ENCODE measurements at regions not wholly inside any gene's neighbourhood (a gene's known extent, or its start where the extent isn't known, plus 50 kb on each side); places are given as distances from the start of the nearest gene placed in this dataset.

DNA sequence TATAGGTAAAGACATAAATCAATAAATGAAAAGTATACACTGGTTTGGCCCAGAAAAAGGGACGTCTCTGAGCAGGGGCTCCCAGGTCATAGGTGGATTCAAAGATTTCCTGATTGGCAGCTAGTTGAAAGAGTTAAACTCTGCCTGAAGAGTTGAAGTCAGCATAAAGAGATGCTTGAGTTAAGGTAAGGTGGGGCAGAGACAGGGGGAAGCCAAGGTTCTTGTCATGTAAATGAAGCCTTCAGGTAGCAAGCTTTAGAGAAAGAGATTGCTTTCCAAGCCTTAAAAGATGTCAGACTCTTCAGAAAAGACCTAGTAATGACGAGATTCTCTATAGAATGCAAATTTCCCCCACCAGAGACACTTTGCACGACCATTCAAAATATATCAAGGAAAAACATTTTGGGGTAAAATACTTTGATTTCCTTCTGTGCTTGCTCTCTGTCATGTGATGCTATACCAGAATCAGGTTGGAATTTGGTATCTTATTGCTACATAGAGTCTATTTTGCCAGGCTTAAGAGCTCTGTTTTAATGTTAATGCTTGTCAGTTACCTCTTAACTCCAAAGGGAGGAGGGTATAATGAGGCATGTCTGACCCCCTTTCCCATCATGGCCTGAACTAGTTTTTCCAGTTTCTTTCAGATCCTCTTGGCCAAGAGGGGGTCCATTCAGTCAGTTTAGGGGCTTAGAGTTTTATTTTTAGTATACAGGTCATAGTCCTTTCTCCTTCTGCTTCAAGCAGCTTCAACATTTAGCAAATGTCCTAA is 429.6 kb downstream of the ADRA2A start:
- DNase-seq (ENCODE audit: low read depth in 2 of 2): no peak

DNA sequence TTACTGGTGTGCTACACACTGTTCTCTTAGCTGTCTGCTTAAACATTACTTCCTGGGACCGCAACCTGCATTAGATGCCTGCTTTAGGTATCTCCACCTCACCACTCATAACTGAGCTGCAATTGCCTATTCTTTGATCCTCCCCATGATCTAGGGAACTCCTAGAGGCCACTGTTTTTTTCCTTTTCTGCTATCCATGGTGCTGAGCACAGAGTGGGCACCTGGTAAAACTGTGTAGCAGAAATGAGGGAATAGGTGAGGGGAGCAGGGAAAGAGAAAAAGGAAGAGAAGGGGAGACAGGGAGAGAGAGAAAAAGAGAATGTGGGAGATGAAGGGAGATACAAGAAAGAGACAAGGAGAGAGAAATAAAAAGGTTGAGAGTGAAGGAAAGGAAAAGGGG is 434.9 kb downstream of the ADRA2A start:
- no peak for DNase-seq (ENCODE audit: low read depth in 2 of 2)

DNA sequence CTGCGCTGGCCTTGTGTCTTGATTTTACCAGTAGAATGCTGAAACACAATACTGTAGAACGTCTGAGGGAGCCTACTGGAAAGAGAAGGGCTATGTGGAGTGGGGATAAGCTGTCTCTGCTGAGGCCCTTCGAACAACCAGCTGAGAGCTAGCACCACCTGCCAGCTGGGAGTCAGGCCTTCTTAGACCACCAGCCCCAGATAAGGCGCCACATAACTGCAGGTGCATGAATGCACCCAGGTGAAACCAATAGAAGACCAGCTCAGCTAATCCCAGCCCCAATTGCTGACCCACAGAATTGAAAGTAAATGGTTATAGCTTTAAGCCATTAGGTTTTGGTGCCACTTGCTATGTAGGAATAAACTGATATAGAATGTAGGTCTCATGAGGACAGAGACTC is 438.4 kb downstream of the ADRA2A start:
- DNase-seq (ENCODE audit: low read depth in 2 of 2): no peak

DNA sequence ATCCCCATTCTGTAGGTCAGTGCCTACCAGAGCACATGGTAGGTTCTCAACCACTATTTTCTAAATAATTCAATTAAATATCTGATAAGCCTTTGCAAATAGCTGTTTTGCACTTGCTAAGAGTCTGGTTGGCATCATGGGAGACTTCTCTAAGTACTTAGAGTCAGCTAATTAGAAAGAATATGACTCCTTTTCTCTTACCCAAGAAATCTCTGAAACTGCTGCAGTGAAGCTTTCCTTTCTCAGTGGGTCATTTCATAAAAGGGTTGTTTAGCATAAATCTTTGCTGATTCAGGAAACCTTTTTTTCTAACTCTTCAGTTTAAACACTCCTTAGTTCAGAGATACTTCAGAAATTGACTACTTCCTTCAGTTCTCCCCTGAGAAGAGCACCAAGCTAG is 438.9 kb downstream of the ADRA2A start:
- no peak for DNase-seq (ENCODE audit: low read depth in 2 of 2)

DNA sequence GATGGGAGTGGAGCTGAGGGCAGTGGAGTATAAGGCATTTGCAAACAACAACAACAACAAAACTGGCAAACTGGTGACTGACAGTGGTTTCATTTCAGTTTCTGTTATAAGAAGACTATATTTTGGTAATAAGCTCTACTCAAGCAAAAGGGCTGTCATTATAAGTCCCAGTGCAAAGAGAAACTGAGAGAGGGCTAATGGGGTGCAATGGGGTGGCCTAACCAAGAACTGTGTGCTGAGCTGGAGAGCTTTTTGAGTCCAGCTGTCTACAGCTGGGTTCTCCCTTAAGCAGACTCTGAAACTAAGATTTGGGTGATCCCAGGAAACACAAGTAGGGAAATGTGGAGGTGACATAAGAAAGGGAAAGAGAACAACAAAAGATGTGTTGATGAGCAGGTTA is 439.3 kb downstream of the ADRA2A start:
- no peak for DNase-seq (ENCODE audit: low read depth in 2 of 2)

DNA sequence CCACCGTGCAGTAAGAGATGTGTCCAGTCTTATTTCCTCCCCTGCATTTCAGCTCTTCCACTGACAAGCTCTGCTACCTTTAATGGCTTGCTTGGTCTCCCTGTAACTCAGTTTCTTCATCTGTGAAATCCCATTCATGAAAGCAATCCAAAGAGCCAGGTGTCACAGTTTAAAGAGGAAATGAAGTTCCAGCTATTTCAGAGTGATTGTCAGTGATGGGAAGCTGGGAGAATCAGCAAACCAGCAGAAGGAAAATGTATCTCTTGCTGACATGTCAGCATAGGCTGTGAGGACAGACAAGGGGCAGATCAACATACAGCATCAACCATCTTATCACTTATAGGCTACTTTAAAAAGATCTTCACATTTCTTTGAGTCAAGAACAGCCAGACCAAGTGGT is 445.3 kb downstream of the ADRA2A start:
- no peak for DNase-seq (ENCODE audit: low read depth in 2 of 2)

DNA sequence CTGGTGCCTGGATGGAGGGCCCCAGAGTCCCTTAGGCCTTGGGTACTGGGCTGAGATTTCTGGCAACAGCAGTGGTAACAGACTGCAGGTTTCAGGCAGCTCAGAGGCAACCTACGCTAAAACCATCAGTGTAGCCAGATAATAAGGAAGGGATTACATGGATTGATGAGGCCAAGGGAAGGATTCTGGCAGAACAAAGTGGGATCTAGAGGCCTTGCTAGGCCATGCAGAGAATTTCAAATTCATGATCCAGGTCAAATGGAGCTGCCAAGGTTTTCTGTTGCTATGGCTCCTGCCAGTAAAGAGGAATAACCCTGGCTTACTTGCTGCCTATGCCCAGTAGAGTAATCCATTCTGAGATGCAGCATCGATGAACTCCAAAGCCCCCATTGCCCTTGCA is 445.7 kb downstream of the ADRA2A start:
- no peak for DNase-seq (ENCODE audit: low read depth in 2 of 2)

DNA sequence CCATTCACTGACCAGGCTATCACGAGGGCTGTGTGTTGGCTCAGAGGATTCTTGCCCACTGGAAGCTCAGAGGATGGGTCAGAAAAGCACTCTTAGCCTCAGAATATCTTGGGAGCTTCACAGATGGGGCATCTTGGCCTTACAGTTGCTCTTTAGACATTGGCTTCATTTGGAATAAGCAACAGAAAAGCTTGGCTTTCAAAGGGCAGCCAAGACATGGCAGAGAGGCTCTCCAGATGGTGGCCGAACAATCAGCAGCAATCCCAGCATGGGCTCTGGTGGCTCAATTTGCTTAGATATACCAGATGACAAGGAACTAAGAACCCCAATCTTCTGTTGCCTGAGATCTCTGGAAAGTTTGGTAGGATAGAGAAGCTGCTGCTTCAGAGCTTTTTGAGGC is 446.2 kb downstream of the ADRA2A start:
- no peak for DNase-seq (ENCODE audit: low read depth in 2 of 2)

DNA sequence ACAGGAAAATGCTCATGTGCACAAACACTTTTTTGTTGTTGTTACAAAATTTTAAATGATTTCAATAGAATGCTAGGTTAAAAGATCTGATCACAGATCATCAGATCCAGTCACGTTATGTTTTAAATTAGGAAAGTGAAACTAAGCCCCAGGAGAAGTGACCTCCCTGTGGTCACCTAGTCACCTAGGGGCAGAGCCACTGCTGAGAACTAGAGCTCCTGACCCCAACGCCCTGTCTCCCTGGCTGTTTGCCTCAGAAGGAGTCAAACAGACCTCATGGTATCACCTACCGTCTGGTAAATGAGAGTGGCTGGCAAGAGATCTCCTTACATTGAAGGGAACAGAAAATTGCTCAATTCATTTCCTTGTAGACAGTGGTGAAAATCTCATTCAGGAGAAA is 447.3 kb downstream of the ADRA2A start:
- DNase-seq (ENCODE audit: low read depth in 2 of 2): no peak

DNA sequence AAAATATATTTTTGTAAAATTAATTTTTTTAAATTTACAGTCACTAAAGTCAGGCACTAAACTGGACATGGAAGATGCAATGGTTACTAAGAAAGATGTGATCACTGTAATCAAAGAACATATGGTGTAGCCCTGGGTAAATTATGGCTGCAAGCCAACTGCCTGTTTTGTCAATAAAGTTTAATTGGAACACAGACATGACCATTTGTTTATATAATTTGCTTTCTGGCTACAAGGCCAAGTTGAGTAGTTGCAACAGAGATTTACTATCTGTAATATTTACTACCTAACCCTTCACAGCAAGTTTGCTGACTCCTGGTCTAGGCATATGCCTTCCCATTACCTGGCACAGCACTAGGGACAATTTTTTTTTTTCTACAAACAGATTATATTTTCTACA is 448.9 kb downstream of the ADRA2A start:
- no peak for DNase-seq (ENCODE audit: low read depth in 2 of 2)

DNA sequence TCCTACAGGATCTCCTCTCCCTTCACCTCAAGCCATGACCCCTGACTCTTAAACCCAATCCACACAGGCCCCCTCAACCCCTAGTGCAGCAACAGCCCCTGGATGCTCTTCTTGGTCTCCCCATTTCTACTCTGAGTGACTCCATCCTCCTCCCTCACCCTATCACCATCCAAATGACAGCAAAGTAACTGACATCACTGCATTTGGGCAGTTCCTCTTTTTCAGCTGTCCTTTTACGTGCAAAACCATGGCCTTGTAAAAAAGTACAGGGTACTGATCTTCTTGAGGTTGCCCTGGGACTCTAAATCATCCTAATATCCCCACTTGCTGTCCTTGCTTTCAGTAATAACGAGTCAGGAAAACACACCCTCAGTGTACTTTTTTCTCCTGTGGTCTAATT is 454.9 kb downstream of the ADRA2A start:
- no peak for DNase-seq (ENCODE audit: low read depth in 2 of 2)

DNA sequence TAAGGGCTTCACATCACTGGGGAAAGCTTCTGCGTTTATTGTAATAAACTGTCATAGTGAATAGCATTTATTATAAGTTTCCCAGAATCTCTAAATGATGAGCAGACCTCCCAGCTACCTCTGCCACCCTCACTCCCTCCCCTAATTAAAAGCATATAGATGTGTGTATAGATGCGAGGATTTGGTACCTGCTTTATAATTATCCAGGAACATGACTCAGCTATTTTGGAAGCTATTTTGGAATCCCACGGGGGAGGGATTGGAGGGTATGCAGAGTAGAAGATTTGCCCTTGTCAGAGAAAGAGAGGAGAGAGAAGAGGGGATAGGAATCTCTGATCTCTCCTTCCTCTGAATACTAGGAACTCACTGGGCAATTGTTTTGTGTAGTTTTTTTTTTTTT is 455.3 kb downstream of the ADRA2A start:
- DNase-seq (ENCODE audit: low read depth in 2 of 2): no peak

DNA sequence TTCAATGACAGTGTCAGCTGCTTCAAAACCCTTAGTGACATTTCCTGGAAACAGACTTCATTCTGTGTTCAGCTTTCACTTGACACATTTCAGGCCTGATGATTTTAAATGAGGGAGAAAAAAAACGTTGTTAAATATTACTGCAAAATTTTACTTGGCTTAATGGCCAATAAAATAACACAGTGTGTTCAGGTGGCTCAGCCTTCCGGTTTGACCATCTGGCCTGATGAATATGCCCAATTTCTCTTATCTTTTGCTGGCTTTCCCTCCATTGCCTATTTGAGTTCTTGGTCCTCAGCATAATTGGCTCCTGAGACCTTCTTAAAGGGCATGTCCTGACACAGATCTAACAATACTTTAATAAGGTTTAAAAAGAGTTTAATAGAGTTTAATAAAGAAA is 462.4 kb downstream of the ADRA2A start:
- no peak for DNase-seq (ENCODE audit: low read depth in 2 of 2)

DNA sequence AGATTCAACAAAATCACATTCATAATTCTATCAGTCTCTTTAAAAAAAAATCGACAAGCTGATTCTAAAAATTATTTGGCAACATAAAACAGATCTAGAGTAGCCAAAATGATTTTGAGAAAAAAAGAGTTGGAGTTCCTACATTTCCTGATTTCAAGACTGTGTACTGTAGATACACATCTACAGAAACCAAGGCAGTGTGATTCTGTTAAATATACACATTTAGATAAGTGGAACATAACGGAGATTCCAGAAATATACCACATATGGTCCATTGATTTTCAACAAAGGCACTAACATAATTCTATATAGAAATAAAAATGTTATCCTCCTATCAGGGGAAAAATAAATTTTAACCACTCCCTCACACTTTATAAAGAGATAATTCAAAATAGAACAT is 467.0 kb downstream of the ADRA2A start:
- no peak for DNase-seq (ENCODE audit: low read depth in 2 of 2)

DNA sequence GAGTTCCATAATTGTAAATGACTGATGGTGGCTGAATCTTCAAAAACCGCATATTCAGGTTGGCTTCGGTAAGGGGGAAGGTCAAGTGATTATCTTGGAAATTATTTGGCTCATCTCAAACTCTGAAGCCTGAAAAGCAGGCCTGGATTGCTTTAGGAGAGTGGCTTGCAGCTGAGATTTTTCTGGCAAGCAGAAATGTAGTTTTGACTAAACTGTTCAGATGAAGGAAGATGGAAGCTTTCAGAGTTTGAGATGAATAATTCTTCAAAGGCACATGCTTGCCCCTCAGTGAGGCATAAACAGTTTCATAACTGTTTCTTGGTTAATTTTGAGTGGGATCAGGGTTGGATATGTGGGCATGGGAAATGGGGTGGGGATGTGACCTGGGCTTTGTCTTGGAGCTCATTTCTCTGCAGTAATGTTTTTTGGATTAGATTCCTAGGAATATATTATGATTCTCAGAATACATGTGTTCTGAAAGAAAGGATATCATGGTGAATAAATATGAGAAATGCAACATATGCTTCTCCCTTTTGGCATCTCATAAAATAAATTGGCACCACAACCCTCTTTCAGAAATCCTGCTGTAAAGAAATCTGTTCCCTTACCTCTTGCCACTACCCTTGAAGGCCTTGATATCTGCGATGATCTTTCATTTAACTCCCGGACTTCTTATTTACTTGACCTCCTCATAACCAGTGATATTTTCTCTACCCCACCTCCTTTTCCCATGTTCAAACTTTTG is 469.2 kb downstream of the ADRA2A start:
- DNase-seq (ENCODE audit: low read depth in 2 of 2): no peak

DNA sequence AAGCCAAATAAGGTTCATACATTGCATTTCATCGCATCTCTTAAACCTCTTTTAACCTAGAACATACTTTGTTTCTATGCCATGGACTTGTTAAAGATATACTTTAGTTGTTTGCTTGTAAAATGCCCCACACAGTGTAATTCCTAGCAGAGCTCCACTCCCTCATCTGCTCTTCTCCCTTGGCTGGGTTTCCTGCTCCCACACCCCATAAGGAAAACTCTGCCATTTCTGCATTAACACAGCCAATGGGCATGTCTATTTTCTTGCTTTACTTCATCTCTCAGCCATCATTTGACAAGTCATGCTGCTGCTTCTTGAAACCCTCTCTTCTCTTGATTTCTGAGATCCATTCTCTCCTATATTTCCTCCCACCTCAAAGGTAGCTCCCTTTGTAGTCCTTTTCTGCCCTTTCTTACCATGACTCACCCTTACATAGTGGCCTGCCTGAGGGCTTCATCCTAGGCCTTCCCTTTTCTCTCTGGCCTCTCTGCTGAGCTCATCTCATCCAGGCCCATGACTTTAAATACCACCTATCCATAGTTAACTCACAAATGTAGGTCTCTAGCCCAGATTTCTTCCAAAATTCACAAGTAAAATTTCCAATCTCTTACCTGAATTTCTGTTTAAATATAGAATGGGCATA is 471.4 kb downstream of the ADRA2A start:
- no peak for DNase-seq (ENCODE audit: low read depth in 2 of 2)

DNA sequence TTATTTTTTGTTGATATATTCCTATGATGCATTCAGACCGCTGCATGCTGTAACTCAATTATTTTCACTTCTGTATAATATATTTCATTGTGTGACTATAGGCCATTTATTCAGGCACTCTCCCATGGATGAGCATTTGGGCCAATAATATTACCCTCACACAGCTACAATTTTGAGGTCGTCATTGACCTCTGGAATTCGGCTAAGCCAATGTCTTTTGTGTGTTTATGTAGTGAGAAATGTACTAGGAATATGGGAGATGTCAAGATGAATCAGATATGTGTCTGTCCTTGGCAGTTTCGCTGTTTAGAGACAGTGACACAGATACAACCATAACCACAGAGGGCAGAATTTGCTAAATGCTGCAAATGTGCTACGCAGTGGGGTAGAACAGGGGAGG is 474.2 kb downstream of the ADRA2A start:
- DNase-seq (ENCODE audit: low read depth in 2 of 2): no peak

DNA sequence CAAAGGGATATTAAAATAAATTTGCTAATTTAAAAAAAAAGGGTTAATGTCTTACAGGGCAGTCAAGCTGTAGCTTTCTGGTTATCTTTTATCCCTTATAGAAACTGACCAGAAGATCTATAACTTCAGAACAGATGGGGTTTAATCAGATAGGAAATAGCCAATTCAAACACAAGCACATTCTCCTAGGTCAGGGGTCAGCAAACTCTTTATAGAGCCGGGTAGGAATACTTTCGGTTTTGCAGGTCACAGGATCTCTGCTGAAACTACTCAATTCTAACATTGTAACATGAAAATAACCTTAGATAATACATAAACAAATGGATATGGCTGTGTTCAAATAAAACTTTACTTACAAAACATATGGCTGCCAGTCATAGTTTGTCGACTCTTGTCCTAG is 479.8 kb downstream of the ADRA2A start:
- DNase-seq (ENCODE audit: low read depth in 2 of 2): no peak

DNA sequence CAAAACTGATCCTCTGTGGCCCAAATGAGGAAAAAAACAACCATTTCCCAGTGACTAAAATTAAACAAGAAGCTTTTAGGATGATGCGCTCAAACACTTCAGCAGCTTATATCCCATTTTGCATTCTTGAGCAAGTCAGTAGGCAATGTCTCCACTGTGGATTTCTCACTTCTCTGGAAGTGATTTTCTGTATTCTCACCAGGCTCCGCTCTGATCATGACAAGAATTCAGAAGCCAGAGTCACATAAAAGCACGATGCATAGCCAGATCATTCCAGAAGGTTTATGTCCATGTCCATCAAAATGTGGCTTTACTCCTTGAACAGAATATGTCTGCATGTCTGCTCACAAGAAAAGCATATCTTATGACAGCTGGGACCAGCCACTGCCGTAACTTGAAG is 481.4 kb downstream of the ADRA2A start:
- DNase-seq (ENCODE audit: low read depth in 2 of 2): no peak

DNA sequence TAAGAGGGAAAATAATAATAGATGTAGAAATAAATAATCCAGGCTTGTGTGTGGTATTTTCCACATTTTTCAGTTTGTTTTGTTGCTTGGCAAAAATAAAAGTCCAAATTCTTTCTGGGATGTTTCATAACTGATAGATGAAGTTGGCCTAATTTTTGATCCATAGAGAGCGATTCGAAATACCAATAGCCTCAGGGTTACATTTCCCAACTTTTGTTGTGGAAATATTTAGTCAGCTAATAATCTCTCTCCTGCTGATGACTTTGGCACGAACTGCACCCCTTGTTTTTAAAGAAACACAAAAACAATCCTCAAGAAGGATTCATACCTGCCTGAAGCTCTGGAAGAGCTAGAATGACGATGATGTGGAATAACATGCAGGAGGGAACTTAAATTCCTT is 483.2 kb downstream of the ADRA2A start:
- no peak for DNase-seq (ENCODE audit: low read depth in 2 of 2)

DNA sequence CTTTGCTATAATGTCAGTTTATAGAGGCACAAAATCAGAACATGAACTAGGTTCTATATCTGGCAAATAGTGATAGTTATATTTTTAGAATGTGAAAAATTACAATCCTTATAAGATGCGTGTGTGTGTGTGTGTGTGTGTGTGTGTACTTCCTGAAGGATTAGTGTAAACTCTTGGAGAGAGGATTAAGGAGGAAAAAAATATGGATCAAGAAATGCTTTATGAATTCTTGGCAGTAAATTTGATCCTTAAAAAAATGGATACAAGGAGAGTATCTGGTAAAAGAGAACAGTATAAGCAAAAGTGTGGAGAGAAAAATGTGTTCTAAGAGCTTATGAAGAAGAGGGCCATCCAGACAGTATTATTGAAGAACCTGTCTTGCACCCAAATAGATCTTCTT is 484.3 kb downstream of the ADRA2A start:
- DNase-seq (ENCODE audit: low read depth in 2 of 2): no peak

DNA sequence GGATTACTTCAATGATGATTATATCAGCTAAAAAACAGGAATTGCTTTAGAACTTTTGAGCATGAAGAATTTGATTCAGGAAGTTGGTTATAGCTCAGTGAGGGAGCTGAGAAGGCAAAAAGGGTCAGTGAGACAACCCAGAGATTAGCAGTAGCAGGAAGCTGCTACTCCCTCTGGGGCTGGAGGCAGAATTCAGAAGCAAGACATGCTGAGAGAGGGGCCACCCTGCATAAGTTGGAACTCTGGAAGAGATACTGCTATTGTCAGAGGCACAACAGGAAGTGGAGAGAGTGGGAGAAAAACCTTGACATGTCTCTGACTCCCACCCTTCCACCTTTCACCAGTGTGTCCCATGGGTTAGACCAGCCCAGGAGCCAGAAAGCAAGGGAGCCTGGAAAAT is 488.7 kb downstream of the ADRA2A start:
- DNase-seq (ENCODE audit: low read depth in 2 of 2): no peak

DNA sequence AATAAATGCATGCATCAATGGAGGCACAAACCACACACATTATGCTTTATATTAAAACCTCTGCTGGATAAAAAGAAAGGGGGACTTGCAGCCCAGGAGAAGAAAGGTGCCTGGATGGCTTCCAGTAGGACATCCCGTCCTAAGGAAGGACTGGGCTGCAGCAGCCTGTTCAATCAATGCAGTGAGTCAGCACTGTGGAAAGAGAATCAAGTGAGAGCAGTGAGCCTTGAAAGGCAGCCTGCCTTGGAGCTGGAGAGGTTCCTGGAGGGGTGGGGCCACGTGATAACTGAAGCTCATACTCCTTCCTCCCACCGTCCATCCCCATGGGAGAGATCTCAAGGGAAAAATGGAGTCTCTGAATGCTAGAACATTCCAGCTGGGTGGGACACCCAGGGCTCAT is 501.2 kb downstream of the ADRA2A start:
- DNase-seq (ENCODE audit: low read depth in 2 of 2): no peak
